Effector CD4-positive, alpha-beta T cell (primary cell): ENCODE measurements at regions not wholly inside any gene's neighbourhood (a gene's known extent, or its start where the extent isn't known, plus 50 kb on each side); places are given as distances from the start of the nearest gene placed in this dataset.

Experiments
- DNase-seq: peaks from one replicate; pipeline ENCODE4 v3.0.0-alpha.2; 2020

DNA sequence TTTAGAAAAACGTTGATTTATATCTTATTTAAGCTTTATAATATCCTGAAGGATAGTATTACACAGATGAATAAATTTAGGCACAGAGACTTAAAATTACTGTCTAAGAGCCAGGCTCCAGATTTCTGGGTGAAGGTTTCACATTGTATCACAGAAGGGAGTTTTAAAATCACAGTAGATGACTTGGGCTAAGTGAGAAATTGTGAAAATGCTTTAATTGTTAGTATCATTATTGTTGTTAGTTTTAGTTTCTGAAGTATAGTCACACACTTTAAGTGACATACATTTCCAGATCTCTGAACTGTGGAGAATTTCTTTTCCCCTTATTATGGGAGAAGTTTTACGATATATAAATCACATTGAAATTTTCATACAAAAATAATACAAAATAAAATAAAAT, 83.5 kb downstream of the NDUFS5 start:
- no peak for DNase-seq

DNA sequence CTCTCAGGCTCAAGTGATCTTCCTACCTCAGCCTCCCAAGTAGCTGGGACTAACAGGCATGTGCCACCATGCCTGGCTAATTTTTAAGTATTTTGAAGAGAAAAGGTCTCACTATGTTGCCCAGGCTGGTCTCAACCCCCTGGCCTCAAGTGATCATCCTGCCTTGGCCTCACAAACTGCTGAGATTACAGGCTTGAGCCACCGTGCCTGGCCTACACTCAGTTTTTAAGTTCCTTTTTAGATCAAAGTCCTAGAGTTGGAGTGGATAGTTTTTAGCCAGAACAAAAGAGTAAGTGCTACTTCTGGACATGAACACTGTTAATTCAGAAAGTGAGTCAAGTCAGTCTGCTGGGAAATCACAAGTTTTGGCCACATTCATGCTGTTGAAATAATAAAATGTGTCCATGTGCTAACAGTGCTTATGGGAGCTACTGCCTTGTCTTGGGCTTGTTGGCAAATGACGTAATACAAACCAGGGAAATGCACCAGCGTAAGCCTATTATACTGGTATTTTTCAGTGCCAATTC, 84.2 kb downstream of the NDUFS5 start:
- no peak for DNase-seq

DNA sequence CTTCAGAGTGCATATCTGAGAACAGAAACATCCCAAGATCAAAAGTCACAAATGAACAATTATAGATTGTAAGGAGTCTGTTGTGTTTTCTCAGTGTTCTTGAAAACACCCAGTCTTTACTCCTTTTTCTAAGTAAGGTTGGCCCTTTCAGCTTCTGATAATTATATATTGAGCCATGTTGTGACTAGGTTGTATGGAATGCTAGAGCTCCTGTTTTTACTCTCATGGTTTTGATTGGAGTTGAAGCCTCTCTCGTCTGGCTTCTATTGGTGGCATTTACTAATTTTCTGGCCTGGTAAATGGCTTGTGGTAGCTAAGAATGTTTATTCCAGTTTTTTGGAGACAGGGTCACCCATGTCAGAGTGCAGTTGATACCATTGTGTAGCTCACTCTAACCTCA, 84.7 kb downstream of the NDUFS5 start:
- no peak for DNase-seq

DNA sequence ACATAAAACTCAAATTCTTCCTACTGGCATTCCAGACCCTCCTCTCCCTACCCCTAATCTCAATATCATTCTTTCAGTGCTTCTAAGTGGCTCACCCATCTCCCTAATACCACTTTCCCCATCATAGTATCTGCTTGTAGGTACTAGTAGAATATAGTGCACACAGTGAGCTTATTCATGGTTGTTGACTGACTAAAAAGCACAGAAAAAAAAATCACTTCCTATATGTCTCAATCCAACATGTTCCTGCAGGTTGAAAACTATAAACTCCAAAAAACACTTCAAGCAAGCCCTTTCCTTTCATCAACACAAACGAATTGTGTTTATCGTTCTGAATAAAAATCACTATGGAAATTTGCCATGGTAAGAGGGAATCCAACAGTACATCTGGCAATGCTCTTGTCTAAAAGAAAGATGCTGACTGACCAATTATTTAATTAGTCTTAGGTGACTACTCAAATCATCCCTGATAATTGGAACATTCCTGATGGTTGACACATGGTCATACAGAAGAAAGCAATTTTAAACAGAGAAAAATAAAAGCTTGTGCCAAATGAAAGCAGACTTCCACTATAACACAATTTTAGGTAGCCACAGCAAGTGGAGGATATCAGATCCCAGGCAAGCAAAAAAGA, 87.1 kb downstream of the NDUFS5 start:
- no peak for DNase-seq

DNA sequence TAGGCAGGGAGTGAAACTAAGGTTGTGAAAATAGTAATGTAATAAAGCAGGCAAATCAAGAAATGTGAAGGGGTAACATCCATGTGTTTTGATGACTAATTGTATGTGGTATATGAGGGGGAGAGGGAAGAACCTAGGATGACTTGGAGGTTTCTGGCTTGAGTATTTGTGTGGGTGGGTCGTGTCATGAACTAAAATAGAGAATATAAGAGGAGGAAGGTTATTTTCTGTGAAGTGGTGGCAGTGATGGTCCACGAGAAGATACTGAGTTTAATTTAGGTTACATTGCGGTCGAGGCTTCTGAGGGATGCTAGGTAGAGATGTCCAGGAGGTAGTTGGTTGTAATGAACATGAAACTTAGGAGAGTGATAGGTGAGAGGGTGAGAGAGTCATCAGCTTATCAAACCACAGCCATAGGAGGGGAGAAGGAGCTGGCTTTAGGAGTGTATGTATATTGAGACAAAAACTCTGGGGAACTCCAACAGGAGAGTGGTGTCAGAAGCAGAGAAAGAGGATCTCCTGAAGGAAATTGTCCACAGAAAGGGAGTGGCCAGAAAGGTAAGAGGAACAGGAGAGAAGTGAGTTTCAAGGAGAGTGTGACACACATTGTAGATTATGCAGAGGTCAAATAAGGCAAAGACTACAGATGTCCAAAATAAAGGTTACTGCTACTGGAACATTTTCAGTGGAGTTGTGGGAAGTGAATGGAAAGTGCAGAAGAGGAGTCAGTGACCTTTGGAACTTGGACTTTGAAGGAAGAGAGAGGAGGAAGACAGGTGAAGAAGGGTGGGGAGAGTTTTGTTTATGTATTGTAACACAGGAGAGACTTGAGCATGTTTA, 89.0 kb upstream of the MACF1 start:
- no peak for DNase-seq

DNA sequence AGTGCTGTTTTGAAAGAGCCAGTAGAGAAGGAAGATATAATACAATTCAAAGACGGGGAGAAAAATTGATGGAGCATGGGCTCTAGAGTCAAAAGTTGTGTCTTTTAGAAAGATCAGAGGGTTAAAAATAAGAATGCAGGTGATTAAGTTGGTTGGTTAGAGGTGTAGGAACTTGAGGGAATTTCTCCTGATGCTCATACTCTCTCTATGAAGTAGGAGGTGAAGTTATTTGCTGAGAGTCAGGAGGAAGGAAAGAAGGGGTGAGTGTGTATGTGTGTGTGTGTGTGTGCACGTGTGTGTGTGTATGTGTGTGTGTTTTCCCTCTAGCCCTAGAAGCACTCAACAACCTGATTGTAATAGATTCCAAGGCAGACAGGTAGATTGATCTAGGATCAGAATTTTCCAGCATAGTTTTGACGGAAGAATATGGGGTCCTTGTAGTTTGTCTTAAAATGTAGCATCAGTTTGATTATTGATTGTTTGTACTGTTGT, 88.3 kb upstream of the MACF1 start:
- no peak for DNase-seq

DNA sequence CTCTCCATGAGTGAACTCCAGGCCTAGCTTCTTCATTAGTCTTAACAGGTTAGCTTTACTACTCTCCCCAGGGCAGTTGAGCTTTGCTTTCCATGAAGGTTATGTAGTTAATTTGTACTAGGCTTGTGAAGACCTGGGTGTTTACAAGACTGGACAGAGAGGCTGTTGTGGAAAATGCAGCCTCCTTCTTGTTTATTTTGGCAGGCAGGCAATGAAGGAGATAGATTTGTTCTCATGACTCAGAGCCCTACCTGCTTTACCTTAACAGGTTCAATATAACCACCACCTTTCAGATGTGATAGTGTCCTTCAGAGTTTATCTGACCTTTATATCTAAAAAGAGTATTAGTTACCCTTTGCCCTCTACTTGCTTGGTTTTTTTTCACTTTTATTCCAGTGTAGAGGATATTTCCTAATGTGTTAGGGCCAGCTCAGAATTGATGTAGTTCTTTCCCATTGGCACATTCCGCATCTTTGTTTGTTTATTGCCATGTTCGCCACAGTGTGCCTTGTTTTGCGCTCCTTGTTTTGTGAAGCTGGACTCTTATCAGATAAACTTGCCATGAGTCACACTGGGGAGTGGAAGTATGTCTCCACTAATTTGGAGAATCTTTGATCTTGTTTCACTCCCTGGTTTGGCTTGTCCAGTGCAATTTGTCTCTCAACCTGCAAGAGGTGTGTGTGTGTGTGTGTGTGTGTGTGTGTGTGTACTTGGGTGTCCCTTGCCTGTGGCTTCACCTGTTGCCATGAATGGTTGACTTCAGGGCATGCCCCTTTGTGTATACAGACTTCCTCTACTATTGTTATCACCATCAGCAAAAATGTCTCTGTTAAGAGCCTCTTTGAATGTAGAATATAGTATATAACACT, 87.4 kb upstream of the MACF1 start:
- no peak for DNase-seq

DNA sequence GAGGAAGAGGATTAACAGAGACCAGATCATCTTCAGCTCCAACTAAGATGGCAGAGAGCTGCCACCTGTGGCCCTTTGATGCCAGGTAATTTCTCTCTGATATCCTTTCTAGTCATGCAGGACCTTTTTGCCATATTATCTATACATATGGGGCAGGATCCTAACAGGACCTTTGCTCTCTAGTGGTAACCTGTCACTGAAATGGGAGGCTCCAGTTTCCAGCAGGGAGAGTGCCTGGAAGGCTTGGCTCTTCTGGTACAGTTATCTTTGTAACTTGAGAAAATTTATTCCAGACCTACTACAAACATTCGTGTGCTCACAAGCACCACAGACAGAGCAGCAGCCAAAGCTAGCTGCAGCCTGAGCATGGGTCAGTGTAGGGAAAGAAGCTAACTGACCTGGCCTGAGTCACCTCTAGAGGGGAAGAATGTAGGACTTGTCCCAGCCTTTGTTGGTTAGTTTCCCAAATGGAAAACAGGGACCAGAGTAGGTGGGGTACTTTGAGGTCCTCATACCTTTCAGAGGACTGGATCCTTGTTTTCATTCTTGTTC, 86.5 kb upstream of the MACF1 start:
- no peak for DNase-seq

DNA sequence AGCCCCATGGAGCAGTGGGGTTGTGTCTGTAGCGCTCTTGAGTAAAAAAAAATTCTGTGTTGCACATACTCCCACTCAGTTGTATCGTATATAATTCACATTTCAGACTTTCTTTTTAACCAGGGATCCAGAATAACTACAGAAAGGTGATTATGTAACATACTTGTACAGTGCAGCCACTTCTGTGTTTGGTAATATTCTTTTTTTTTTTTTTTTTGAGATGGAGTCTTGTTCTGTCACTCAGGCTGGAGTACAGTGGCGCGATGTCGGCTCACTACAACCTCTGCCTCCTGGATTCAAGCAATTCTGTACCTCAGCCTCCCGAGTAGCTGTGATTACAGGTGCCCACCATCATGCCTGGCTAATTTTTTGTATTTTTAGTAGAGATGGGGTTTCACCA, 82.4 kb upstream of the MACF1 start:
- no peak for DNase-seq

DNA sequence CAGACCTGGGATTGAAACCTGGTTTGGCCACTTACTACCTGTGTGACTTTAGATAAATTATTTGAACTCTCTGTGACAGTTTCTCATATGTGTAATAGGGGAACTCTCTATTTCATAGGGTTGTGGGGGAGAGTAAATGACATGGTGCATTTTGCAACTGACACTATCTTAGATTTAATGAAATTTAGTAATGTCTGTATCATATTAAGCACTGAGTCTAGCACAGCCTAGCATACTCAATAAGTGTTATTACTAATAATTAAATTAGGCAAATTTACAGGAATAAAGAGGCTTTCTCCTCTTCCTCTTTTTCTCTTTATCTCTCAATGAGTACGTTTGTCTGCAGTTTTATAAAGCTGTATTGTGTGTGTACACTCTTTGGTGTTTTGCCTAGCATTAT, 80.2 kb upstream of the MACF1 start:
- no peak for DNase-seq

DNA sequence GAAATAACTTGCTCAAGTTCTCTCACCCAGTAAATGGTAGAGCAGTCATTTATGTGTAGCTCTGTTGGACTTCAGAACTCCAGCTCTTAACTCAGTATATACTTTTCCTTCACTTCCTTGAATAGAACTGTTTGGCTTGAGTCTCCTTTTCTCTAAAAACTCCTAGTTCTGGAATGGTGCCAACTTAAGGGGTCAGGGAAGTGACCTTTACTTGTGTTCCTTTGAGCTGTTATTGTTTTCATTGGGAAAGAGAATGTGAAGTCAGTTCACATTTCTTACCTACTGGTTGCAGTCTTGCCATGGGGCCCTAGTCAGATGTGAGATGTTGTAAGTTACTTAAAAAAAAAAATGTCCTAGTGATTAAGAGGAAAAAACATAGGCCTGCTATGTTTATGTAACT, 77.0 kb upstream of the MACF1 start:
- DNase-seq: no peak

DNA sequence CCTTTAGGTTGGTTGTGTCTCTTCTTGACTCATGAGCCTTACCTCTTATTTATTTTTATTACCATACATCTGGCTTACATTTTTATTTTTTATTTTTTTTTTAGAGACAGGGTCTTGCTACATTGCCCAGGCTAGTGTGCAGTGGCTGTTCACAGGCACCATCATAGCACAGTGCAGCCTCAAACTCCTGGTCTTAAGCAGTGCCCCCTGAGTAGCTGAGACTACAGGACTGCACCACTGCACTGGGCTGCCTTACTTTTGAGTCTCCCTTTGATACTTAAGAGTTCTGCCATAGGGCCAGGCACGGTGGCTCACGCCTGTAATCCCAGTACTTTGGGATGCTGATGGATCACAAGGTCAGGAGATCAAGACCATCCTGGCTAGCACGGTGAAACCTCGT, 76.4 kb upstream of the MACF1 start:
- no peak for DNase-seq

DNA sequence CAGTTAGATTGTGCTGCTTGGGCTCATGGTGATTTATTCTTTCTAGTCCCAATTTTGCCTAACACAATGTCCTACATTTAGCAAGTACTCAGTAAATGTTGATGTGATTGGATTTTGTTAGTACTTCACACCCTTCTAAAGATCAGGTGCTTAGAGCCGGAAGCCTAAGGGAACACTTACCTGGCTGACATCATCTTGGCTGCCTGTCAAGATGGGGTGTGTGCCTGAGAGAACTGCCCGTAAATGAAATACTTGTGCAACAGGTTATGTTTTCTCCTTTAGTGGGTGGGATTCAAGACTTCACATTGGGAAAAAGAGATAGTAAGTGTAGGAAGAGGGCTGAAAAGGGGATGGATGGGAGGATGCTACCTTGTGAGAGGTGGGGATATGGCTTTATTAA, 75.5 kb upstream of the MACF1 start:
- no peak for DNase-seq

DNA sequence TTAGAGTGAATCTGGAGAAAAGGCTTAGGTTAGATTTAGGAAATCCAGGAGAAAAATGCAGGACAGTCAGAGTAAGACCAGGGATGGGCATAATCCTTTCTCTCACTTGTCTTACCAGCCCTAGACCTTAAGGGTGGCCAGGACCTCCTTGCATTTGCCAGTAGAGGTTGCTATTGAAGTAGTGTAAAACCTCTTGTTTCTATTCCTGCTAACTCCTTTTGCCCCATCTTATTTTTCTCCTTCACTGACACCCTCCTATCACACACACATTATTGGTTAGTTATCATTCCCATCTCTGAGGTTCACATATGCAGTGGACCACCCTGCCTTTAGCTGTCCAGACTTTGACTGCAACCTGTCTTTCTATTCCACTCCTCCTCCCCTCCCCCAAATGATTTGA, 75.0 kb upstream of the MACF1 start:
- no peak for DNase-seq

DNA sequence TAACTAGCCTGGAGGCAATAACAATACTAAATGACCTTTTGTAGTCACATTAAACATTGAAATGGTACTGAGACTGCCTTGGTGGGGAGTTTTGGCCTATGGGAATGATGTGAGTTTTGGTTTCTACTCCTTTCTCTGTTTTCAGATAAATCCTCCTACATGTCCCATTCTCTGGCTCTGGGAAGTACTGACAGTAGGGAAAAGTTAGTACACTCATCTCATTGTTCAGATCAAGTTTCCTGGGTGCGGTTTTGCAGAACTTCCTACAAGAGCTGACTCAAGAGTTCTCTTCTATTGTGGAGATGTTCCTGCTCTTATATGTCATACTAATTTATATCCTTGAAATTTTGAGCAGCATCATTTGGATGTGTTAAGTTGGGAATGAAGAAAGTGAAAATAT, 74.2 kb upstream of the MACF1 start:
- DNase-seq: no peak

DNA sequence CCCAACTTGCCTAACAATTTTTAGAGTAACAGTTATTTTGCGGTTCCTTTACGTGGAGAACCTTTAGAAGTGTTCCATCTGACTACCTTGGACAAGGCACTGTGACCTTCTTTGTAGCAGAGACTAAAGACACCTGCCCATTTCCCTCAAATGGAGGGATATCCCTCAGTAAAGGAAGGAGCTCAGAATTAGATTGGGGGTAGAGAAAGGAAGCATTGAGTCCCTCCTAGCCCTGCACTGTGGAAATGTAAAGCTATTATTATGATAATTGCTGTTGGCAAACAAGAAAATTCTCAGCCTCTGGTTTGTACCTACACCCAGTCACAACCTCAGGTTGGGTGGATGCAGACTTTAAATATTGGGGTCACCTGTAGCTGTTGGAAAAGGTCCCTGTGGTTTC, 72.6 kb upstream of the MACF1 start:
- no peak for DNase-seq

DNA sequence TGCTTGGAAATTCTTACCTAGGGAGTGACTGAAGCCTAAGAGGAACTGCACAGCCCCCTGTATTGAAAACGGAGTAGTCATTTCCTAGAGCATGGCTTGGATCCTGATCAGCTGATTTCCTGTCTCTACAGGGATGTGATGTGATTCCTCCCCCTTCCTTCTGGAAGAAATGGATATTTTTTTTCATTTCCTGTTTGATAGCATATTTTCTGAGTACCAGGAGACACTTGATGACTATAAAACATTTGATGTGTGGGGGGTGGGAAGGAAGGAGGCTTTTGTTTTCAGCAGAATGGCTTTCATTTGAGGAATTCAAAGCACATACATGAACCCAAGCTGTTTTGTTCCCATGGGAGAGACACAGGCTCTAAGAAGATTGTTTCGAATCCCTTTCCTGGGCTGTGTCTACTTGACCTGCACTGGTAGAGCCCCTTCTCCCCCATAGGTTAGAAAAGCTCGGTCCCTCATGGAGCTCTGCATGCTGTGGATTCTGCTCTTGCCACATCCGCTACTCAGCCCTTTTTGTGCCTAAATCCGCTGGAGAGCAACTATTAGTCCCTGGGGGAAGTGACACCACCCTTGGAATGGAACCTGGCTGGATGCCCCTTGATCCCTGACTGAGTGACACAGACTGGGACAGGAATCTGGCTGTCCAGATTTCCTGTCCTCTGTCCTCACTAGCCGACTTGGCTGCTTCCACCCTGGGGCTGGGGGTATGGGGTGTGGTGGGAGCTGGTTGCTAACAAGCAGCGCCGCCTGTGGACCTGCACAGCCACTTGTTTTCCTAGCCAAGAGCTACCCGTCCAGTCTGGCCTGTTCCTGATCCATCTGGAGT, 71.8 kb upstream of the MACF1 start:
- DNase-seq: no peak

DNA sequence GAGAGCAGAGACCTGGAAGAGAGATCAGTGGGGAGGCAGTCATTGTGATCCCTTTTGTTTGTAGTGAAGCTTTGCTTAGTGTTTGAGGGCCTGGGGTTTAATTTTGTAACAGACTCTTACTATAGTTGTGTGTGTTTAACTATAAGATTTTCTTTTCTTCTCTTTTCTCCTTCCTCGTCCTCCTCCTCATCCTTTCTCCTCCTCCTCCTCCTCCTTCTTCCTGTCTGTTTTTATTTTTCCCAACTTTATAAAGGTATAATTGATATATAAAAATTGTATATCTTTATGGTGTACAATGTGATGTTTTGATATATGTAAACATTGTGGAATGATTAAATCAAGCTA, 71.2 kb upstream of the MACF1 start:
- DNase-seq: no peak

DNA sequence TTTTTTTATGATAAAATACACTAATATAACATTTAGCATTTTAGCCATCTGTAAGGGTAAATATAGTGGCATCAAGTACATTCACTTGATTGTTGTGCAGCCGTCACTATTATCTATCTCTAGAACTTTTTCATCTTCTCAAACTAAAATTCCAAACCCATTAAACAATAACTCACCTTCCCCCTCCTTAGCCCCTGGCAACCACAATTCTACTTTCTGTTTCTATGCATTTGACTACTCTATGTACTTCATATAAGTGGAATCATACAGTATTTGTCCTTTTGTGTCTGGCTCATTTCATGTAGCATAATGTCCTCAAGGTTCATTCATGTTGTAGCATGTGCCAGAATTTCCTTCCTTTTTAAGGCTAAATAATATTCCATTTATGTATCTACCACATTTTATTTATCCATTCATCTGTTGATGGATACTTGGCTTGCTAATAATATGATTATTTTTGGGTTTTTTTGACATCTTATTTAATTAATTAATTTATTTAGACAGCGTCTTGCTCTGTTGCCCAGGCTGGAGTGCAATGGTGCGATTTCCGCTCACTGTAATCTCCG, 69.6 kb upstream of the MACF1 start:
- DNase-seq: no peak

DNA sequence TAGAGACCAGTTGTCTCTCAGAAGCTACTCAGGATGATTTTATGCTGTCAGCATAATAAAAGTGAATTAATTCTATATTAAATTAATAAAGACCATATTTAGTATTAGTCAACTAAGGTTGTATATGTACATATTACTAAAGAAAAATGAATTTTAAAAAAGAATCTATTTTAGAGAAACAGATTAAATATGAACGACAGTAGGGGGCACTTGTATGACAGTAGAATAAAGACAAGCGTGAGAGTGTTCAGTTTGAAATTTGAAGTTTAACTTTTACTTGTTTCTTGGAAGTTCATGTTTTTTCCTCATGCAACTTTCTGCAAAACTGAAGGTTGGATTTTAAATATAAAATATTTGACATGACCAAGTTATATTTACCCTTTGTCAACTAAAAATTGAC, 67.9 kb upstream of the MACF1 start:
- DNase-seq: no peak

DNA sequence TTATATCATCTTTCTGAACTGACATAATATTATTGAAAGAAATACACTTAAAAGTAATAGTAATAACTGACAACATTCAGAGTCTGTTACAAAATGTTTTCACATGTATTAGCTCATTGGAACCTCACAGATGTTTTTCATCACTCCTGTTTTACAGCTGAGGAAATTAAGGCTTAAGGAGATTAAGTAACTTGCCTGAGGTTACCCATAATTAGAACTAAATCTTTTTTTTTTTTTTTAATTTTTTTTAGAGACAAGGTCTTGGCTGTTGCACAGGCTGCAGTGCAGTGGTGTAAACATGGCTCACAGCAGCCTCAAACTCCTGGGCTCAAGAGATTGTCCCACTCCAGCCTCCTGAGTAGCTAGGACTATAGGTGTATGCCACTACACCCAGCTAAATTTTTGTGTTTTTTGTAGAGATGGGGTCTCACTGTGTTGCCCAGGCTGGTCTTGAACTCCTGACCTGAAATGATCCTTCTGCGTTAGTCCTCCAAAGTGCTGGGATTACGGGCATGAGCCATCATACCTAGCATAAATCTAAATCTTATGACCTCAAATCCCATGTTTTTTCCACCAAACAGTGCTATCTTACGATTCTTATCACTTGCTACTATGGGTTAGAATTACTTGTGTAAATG, 64.7 kb upstream of the MACF1 start:
- DNase-seq: no peak
